C1 segment of cervical spinal cord (tissue), 14 donors: ENCODE measurements at regions not wholly inside any gene's neighbourhood (a gene's known extent, or its start where the extent isn't known, plus 50 kb on each side); places are given as distances from the start of the nearest gene placed in this dataset.
"Not testable (repeated sequence)": the region's sequence is repeated elsewhere in the genome, so short reads cannot be mapped to it uniquely, and the experiment has no call there.

Experiments
- DNase-seq, 14 donors: peaks; one replicate each; lab custom pipeline; 2025; lab: John Stamatoyannopoulos, UW

DNA sequence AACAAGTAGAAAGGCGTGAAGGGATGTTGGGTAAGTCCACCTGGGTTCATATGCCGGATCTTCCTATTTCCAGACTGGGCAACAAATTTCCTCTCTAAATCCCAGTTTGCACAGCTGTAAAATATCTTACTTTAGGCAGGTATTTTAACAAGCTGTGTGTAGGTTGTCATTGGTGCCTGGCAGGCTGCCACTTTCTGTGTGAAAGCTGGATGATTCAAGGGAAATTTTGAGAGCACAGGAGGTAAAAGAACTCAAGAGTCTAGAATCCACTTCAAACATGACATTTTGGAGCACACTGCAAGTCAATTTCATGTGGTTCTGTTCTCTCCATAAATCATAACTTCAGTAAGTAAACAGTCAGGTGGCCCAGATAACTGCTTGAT, 817.4 kb upstream of the AMELY start:
- DNase-seq, result peak in 1 of 14 donors; percentile 41

DNA sequence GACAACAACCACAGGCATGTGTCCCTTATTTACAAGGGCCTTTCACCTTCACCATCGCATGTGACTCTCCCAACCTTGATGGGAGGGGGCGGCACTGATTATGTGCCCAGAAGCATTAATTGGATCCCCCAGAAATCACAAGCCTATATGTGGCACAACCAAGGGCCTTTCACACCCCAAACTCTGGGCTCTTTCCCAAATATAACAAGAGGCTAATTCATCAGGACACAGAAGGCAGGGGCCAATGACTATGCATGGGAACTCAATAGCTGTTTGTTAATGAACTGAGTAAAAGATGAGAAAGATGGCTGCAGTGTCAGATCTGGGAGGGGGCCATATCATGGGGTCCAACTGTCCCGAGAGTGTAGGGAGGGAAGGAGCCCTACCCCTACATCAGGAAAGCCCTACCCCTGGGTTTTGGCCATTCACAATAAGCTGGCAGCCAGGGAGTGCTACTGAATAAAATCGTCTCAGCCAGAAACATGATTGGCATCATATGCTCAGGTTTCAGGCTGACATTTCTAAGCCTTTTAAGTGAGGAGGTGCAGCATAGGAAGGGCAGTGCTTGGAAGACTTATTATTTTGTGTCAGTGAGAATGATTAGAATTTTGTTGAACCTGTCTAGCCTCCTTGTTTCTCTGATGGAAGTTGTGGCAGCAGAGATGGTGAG, 814.4 kb upstream of the AMELY start:
- peak in 4 of 14 donors; percentile 7 to 48 (median 8) for DNase-seq

DNA sequence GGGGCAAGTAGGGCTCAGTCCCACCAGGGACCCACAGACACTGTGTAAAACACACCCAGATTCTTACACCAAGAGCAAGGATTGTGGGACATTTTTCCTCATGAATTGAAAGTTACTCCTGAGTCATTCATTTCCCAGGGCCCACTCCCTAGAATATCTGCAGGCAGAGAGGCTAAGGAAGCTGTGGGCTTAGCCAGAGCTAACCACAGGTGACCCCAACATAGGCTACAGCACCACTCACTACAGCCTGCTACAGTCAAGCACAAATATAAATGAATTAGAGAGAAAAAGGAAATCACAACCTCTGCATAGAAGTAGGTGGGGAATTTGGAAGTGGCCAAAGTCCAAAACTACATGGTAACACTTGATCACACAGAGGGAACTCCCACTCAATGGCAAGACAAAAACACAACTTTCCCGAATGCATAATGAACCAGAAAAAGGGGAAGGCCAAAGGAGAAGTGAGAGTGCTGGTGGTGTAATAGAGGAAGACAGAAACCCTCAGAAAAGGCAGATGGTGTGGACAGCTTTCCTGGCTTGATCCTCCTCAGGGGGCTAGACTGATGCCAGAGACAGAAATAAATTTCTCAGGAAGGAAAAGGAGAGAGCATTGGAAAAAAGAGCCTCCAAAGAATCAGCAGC, 812.6 kb upstream of the AMELY start:
- peak in 3 of 14 donors; percentile 0 to 86 (median 29) for DNase-seq

DNA sequence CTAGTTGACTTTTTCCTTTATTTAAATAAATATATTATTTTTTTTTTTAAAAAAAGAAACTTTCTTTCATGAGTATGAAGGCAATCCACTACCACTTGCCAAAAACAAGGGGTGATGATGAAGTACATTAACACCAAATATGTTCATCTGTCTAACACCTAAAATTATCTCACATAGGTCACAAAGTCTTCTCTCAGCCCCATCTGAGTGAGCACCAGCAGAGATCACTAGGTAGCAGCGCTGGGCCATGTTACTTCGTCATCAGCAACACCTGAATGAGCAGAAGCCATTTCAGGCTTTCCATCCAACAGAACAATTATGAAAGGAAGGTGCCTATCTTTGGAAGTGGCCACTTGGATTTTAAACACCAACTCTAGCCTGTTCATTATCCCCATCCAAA, 811.6 kb upstream of the AMELY start:
- DNase-seq, result no peak

DNA sequence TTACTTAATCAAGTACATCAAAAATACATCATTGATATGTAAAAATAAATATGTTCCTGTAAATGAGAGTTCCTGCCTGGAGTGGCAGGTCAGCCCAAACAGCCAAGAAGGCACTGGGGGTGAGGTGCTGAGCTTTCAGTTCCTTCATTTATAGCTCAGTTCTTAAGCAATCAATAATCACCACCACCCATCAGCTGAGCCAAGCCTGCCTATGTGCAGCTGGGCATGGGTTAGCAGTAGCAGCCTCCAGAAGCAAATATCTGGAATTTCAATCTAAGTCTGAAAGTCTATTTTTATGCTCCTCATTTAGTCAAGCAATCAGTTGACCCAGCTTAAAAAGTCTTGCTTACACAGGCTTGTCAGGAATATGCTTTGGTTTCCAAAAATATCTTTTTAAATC, 811.0 kb upstream of the AMELY start:
- DNase-seq, result peak in 1 of 14 donors; percentile 0

DNA sequence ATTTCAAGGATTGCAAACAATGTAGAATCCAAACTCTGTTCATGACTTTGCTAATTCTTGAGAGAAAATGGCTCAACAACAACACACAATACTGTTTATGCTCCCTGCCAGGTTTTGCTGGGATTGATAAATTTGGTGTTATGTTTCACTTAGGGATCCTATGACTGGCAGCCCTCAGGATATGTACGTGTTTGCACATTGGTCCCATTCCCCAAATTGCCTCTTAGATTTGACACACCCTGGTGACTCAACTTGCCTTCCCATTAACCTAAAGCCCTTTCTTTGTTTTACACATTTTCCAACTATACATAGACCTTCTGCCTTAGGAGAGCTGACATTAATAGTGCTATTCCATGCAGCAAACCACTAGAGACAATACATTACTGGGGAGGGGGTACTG, 809.4 kb upstream of the AMELY start:
- DNase-seq, result no peak

DNA sequence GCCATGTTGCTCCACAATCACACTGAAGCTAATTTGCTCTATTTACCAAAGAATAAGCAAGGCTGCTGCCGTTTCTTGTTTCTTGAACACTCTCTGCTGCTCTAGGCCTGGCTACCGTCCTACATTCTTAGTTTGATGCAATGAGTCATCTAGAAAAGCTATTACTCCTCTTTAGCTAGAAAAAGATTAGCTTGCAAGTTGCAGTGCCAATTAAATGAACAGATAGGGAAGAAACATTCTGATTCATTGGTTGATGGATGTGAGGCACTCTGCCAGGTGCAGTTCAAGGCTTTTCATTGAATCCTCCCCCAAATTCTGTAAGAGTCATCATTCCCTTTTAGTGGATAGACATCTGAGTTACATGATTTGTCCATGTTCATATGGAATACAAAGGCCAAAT, 807.7 kb upstream of the AMELY start:
- peak in 1 of 14 donors; percentile 0 for DNase-seq

DNA sequence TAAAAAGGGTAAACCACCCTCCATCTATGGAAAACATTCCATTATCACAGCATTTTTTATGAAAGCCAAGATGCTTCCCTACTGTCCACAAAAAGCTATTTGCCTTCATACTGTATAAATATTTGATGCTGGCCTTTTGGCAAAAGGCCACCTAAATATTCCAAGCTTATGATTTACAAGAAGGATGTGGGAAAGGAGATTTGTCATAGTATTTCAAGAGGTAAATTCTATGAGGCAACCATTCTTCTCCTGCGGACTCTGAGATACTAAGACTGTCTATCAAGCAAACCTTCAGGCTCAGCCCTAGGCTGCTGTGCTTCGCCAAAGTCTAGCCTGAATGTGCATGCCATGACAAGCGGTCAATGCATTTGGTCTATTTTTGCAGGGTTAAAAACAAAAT, 807.1 kb upstream of the AMELY start:
- no peak for DNase-seq

DNA sequence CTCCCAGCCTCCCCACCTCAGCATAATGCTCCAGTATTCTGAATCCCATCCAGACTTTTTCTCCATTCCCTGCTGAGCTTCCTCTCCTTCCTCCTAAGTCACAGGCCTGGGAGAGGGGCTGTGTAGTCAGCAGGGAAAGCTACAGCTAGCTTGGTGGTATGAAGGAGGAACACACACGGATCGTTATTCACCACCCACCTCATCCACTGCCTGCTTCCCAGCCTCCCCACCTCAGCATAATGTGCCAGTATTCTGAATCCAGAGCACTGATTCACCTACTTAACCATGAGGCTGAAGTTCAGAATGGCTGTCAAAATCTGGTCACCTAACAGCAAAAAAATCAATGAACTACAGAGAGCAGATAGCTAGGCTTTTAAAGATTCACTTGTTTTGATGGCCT, 806.6 kb upstream of the AMELY start:
- no peak for DNase-seq

DNA sequence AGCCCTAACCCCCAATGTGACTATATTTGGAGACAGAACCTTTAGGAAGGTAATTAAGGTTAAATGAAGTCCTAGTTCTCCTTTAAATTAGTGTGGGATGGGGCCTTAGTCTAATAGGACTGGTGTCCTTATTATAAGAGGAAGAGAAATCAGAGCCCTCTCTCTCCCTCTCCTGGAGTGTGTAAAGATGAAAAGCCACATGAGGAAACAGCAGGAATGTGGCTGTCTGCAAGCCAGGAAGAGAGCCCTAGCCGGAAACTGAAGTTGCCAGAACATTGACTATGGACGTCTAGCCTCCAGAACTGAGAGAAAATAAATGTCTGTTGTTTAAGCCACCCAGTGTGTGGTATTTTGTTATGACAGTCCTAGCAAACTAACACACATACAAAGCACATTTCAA, 802.9 kb upstream of the AMELY start:
- DNase-seq, result no peak

DNA sequence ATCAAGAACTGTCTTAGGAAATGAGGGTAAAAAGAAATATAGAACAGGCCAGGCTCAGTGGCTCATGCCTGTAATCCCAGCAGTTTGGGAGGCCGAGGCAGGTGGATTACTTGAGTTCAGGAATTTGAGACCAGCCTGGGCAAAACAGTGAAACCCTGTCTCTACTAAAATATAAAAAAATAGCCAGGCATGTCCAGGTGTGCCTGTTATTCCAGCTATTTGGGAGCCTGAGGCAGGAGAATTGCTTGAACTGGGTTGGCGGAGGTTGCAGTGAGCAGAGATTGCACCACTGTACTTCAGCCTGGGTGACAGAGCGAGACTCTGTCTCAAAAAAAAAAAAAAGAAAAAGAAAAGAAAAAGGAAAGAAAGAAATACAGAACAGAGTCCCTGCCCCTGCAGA, 802.2 kb upstream of the AMELY start:
- not testable (repeated sequence) for DNase-seq

DNA sequence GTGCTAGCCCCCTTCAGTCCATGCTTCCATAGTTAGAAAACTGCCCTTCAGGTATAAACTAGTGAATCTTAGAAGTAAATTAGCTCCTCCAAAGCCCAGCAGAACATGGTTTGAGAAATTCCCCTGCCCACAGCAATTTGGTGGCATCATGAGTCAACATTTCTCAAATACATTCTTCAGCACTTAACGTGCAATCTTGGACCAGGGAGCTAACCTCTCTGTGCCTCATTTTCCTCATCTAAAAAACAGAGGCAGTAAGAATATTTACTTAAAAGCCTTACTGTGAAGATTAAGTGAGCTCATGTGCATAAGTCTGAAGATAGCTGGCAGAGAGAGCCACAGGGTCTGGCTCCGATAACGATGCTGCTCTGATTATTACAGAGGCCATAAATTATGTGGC, 800.7 kb upstream of the AMELY start:
- DNase-seq, result no peak

DNA sequence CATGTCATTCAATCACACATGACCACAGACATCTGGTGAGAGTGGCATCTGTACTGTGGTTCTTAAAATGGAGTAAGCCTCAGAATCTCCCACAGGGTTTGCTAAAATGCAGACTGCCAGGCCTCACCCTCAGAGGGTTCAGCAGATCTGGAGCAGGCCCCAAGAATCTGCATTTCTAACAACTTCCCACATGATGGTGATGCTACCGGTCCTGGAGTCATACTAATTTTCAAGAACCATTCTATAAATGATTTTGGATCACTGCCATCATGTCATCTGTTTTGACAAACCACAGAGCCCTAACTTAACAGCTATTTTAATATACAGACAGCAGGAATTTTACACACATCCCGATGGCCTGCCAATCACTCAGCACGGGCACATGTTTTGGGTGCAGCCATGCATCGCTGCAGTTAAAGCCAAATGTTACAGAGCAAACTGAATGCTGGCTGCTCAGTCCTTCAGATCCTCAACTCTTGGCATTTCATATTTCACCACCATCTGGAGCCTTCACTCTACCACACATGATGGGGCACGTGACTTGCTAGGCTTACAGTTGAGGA, 792.1 kb upstream of the AMELY start:
- DNase-seq, result peak in 1 of 14 donors; percentile 43

DNA sequence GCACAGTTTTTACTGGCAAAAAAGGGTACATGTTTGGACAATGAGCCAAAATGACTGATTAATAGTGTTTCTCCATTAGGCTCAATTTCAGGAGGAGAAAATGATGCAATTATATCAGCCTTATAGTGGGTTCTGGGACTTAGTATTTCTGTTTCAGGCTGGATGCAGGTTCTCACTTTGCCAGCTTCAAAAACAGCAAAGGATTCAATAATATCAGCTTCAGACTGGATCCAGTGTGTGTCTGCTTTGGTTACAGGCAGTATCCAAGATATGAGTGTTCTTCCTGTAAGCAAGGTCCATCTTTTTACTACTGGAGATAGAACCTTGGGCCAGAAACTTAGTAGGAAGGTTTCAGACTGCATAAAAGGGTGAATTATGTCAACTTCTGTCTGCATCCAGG, 790.9 kb upstream of the AMELY start:
- DNase-seq, result no peak

DNA sequence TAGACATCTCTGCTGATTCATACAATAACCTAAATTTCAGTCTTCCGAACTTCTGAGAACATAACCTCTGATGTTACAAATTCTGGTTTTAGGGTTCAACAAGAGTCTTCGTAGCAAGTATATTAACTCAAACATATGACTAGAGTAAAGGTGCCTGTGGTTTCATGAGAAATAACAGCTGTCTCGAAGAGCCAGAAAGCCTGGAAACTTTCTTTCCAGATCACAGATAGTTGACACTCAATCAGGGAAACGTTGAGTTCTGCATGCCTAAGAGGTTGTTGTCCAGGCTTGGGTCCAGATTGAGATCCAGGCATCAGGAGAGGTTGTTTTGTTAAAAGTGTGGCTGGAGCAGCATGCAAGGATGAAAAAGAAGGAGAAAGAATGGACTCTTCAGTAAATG, 790.1 kb upstream of the AMELY start:
- no peak for DNase-seq

DNA sequence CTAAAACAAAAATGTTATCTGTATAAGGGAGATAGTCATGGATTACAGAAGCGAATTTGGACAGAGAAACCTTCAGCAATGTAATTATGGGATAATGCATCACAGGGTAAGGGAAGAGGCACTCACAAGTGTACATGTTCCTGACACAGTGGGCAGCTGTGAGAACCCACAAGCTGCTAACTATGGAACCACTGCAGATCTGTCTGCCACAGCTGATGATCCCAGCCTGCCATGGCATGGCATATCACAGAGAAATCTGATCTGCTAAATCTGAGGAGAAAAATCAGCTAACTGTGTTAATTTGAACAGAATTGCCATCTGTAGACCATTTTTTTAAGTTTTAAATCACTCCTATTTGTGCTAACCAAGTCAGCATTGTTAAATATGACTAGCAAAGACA, 786.0 kb upstream of the AMELY start:
- DNase-seq, result no peak

DNA sequence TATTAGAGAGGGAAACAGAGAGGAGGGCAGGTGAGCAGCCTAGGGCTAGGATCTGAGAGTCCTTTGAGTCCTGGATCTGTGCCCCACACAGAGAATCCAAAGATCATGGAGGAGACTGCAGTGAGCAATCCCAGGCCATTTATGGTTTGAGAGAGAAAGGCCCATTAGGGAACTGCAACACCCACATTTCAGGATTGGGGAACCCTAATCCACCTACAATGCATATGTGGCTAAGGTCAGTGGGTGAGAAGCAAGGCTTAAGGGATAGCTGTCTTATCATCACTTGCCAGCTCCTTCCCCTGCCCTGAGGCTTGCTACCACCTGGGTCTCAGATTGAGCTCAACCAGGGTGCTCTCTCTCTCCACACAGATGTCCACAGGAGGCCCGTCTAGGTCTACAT, 781.1 kb upstream of the AMELY start:
- no peak for DNase-seq

DNA sequence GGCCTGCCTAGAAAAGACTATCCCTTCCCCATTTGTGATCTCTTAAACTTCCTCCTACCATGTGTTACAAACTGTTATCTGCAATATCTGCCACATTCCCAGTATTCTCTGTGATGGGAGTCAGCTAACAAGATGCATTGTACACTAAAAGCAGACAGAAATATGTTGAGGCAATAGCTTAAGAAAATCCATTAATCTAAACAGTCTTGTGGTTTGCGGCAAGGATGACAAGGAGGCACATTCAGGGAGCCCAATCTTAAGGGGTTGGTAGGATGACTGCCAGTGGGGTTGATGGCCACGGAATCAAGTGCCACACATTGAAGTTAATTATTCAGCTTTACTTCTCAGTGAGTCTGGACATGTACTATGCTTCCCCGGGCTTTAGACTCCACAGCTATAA, 775.5 kb upstream of the AMELY start:
- DNase-seq, result no peak

DNA sequence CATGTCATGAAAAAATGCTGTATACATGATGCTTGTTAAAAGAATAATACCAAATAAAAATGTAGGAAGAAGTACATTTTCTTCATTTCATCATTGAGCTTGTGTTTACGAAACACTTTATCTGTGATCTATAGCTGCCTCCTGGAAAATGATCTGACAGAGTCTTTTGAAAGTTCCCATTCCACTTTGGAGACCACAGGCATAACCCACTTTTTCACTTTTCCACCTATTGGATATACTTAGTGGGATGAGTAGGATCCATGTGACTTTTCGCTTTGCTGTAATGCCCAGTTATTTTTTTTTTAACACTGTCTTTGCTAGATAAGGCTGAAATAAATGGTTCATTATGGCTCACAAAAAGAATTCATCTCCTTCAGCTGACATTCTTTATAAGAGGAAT, 773.0 kb upstream of the AMELY start:
- DNase-seq, result no peak

DNA sequence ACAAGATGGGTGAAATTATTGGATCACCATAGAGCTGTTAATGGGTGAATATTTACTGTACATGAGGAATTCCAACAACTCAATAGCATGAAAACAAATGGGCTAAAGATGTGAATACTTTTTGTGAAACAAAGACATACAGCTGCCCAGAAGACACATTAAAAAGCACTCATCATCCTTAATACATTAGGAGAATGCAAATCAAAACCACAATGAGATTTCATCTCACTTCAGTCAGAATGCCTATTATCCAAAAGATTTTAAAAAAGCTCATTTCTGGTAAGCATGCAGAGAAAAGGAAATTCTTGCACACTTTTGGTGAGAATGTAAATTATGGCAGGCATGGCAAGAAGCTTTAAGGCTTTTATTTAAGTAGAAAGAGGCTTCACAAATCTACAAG, 770.8 kb upstream of the AMELY start:
- no peak for DNase-seq

DNA sequence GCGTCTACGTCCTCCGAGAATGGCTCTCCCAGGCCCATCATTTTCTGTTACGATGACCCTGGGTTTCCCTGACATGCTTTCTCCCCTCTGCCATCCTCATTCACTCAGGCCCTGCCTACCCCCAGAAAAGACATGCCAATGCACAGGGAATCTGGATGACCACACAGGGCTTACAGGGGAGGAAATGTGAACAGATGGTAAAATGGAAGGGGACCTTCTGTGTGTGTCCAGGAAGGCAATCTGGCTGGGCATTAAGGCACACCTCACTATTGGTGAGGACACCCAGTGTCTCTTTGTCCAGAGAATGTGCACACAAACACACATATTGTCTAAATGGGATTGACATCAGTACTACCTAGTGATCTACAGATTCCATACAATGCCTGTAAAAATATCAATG, 769.9 kb upstream of the AMELY start:
- DNase-seq, result peak in 1 of 14 donors; percentile 62

DNA sequence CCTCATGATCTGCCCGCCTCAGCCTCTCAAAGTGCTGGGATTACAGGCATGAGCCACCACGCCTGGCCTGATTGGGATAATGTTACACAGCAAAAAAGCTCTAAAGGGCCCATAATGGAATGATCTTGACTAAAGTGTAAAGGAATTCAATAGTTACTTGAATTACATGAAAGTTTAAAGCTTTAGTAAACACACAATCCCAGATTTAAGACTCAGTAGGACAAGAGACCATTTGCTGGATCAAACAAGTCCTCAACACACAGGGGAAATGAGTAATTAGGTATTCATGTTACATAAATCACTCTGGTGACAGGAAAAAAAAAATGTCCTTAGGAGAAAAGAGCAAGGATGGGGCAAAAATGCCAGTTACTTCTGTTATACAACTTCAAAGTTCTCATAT, 762.9 kb upstream of the AMELY start:
- DNase-seq, result no peak

DNA sequence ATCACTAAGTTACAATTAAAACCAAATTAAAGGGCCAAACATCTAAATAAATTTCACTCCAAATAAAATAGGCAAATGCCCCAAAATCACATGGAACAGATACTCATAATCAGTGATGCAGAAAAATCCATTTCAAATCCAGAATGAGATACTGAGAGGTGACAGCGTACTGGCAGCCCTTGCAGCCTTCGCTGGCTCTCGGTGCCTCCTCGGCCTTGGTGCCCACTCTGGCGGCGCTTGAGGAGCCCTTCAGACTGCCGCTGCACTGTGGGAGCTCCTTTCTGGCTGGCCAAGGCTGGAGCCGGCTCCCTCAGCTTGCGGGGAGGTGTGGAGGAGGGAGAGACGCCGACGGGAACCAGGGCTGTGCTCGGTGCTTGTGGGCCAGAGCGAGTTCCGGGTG, 761.2 kb upstream of the AMELY start:
- peak in 1 of 14 donors; percentile 78 for DNase-seq
